PC-9 (cell line): ENCODE measurements at regions not wholly inside any gene's neighbourhood (a gene's known extent, or its start where the extent isn't known, plus 50 kb on each side); places are given as distances from the start of the nearest gene placed in this dataset.

ENCODE experiments used
- BruUV-seq: library from RNA; stranded (reverse); fragments of 400-500 nt; replicated peaks from 2 replicates; lab custom pipeline; 2021; lab: Mats Ljungman, UMichigan
- CTCF ChIA-PET: fragments of 300-600 bp; sonication (Branson Sonifier 250); formaldehyde crosslinking; loops from one replicate; lab custom pipeline; 2022; ENCODE audit warnings: antibody characterized with exemption; lab: Charles Lee
- POLR2A ChIA-PET: fragments of 300-600 bp; sonication (Branson Sonifier 250); formaldehyde crosslinking; loops from one replicate; lab custom pipeline; 2022; ENCODE audit warnings: antibody characterized with exemption; ENCODE audit not compliant: unreplicated experiment; lab: Charles Lee
- DNase-seq, 2 experiments: peaks; one replicate each; pipeline versions ENCODE4 v3.0.0 to v3.0.0-alpha.2; 2015 to 2022; ENCODE audit warnings: mixed read lengths in 1 of 2
- H2AFZ ChIP-seq: fragments of 200-600 bp; sonication (generic); 2 replicates; pipeline ENCODE4 v1.8.1; 2017; ENCODE audit warnings: antibody characterized with exemption
- H3F3A ChIP-seq: fragments of 200-600 bp; sonication (generic); 2 replicates; pipeline ENCODE4 v1.8.1; 2017; ENCODE audit warnings: antibody characterized with exemption, mild to moderate bottlenecking, low read depth; ENCODE audit not compliant: insufficient read depth
- H3K27ac ChIP-seq: fragments of 200-600 bp; sonication (generic); 2 replicates; pipeline ENCODE4 v1.6.1; 2016; ENCODE audit warnings: mixed run types
- H3K27me3 ChIP-seq: fragments of 200-600 bp; sonication (generic); 2 replicates; pipeline ENCODE4 v1.6.1; 2016; ENCODE audit warnings: low read depth, mixed run types; ENCODE audit not compliant: insufficient read depth
- H3K36me3 ChIP-seq: fragments of 200-600 bp; sonication (generic); 2 replicates; pipeline ENCODE4 v1.6.1; 2016; ENCODE audit warnings: low read depth, mixed run types
- H3K4me1 ChIP-seq: fragments of 200-600 bp; sonication (generic); replicated peaks from 2 replicates; pipeline ENCODE4 v1.6.1; 2016; ENCODE audit warnings: mixed run types; ENCODE audit not compliant: insufficient read depth
- H3K4me2 ChIP-seq: fragments of 200-600 bp; sonication (generic); 2 replicates; pipeline ENCODE4 v1.6.1; 2017; ENCODE audit warnings: mixed run types
- H3K4me3 ChIP-seq: fragments of 200-600 bp; sonication (generic); 2 replicates; pipeline ENCODE4 v1.6.1; 2016; ENCODE audit warnings: mixed run types
- H3K79me2 ChIP-seq: fragments of 200-600 bp; sonication (generic); 2 replicates; pipeline ENCODE4 v1.6.1; 2017; ENCODE audit warnings: low read depth, mixed run types
- H3K9me2 ChIP-seq: fragments of 200-600 bp; sonication (generic); 2 replicates; pipeline ENCODE4 v1.8.1; 2017; ENCODE audit warnings: mild to moderate bottlenecking; ENCODE audit not compliant: insufficient read depth
- H3K9me3 ChIP-seq: fragments of 200-600 bp; sonication (generic); 2 replicates; pipeline ENCODE4 v1.8.1; 2016; ENCODE audit warnings: low read depth; ENCODE audit not compliant: insufficient read depth
- H4K20me1 ChIP-seq: fragments of 200-600 bp; sonication (generic); 2 replicates; pipeline ENCODE4 v1.8.1; 2017; ENCODE audit not compliant: insufficient read depth
- CTCF ChIP-seq: fragments of 200-600 bp; sonication (generic); conservative IDR thresholded peaks from 2 replicates; pipeline ENCODE4 v1.6.1; 2017; ENCODE audit warnings: mixed run types, antibody characterized with exemption, mild to moderate bottlenecking, moderate library complexity
- EZH2 ChIP-seq: fragments of 200-600 bp; sonication (generic); IDR thresholded peaks from 2 replicates; pipeline ENCODE4 v1.8.0; 2017; ENCODE audit warnings: antibody characterized with exemption, low read depth
- intact Hi-C: fragments of 100-400 bp; cut with micrococcal nuclease; formaldehyde crosslinking; loops from one replicate; pipeline ENCODE4 v1.10.0; 2022; ENCODE audit not compliant: unreplicated experiment

DNA sequence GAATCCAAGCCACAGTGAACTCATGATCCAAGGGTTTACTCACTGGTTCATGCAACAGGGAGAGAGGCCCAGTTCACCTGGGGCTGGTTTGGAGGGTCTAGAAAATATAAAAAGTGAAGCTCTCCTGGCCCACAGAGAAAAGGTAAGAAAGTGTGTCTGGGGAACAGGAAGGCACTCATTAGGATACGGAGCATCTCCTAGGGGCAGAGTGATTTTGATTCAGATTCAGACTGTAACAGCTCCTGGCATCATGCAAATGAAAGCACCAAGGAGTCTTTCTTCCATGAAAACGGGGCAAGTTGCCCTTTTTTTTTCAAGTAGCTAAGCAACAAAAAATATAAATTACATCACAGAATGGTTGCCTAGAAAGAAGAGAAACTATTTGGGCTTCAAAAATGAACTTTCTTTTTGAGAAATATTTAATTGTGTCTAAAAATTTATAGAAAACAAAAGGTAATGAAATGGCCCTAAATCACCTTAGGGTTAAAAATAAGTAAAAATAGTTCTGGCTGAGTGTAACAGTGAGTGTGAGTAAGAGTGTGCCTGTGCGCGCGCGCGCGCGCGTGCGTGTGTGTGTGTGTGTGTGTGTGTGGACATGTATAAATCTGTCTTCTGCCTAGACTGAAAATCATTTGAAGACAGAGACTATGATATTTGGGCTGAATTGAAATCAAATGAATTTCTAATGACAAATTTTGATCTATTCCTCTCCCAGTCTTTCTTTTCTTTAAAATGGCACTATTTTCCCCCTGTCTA lies 177.8 kb upstream of the ZNF462 start:
- no TSS peak for BruUV-seq
- Histone ChIP-seq H2AFZ (no peak overlapping the region), H3K4me1 (no peaks in the 10 kb centered on the region), H3K4me2 (no peak overlapping the region), H3K79me2 (no peaks in the 10 kb centered on the region), H3K9me3 (no peaks in the 10 kb centered on the region), H3K27ac (no peak overlapping the region), H3F3A (no peaks in the 10 kb centered on the region), H3K9me2 (no peaks in the 10 kb centered on the region), H4K20me1 (no peaks in the 10 kb centered on the region), H3K4me3 (no peak overlapping the region), H3K27me3 (no peaks in the 10 kb centered on the region), H3K36me3 (no peaks in the 10 kb centered on the region)
- DNase-seq = no peak
- CTCF ChIA-PET = no interaction called here
- intact Hi-C loops = no loop called here
- TF ChIP-seq CTCF (no peak), EZH2 (no peak)
- POLR2A ChIA-PET = no interaction called here

DNA sequence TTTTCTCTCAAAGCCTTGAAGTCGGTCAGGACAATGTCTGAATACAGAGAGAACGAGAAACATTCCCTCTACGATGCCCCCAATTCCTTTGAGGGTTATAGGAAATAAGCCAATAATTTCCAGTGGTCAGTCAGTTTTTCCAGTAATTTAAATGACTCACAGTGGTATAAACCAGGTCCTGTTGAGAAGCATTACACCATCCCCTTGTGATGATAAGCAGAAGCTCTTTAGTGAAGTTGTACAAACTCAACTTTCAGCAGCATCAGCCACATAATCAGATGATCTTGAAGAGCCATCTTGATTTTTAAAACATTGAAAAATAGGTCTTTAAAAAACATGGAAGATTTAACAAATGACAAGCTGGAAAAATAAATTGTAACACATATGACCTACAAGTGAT lies 173.9 kb upstream of the ZNF462 start:
- H3K36me3 ChIP-seq = no peaks in the 10 kb centered on the region
- H3K9me3 ChIP-seq = no peaks in the 10 kb centered on the region
- no peak overlapping the region for H3K4me2 ChIP-seq
- H3K27me3 ChIP-seq = no peaks in the 10 kb centered on the region
- TF ChIP-seq CTCF (no peak), EZH2 (no peak)
- H2AFZ ChIP-seq = no peak overlapping the region
- ChIA-PET CTCF (no interaction called here), POLR2A (no interaction called here)
- no peaks in the 10 kb centered on the region for H3K4me1 ChIP-seq
- no peak overlapping the region for H3K4me3 ChIP-seq
- no peaks in the 10 kb centered on the region for H3F3A ChIP-seq
- no peaks in the 10 kb centered on the region for H3K79me2 ChIP-seq
- intact Hi-C loops = no loop called here
- H3K27ac ChIP-seq = no peak overlapping the region
- no TSS peak for BruUV-seq
- no peaks in the 10 kb centered on the region for H3K9me2 ChIP-seq
- DNase-seq = no peak
- no peaks in the 10 kb centered on the region for H4K20me1 ChIP-seq

- Histone ChIP-seq H3F3A (no peaks in the 10 kb centered on the region), H3K4me2 (no peak overlapping the region), H3K36me3 (no peaks in the 10 kb centered on the region), H3K9me2 (no peaks in the 10 kb centered on the region), H3K4me3 (no peak overlapping the region), H3K9me3 (no peaks in the 10 kb centered on the region), H2AFZ (no peak overlapping the region), H3K4me1 (no peaks in the 10 kb centered on the region), H4K20me1 (no peaks in the 10 kb centered on the region), H3K27me3 (no peaks in the 10 kb centered on the region), H3K27ac (no peak overlapping the region), H3K79me2 (no peaks in the 10 kb centered on the region)
- ChIA-PET POLR2A (no interaction called here), CTCF (no interaction called here)
- no peak for DNase-seq
- TF ChIP-seq CTCF (no peak), EZH2 (no peak)
- intact Hi-C loops = no loop called here
- BruUV-seq = no TSS peak
Observed at GRCh38 chr9:106691627-106692026, 171.3 kb upstream of the ZNF462 start.
